ENCODE measurements at regions not wholly inside any gene's neighbourhood (a gene's known extent, or its start where the extent isn't known, plus 50 kb on each side); places are given as distances from the start of the nearest gene placed in this dataset.

DNA sequence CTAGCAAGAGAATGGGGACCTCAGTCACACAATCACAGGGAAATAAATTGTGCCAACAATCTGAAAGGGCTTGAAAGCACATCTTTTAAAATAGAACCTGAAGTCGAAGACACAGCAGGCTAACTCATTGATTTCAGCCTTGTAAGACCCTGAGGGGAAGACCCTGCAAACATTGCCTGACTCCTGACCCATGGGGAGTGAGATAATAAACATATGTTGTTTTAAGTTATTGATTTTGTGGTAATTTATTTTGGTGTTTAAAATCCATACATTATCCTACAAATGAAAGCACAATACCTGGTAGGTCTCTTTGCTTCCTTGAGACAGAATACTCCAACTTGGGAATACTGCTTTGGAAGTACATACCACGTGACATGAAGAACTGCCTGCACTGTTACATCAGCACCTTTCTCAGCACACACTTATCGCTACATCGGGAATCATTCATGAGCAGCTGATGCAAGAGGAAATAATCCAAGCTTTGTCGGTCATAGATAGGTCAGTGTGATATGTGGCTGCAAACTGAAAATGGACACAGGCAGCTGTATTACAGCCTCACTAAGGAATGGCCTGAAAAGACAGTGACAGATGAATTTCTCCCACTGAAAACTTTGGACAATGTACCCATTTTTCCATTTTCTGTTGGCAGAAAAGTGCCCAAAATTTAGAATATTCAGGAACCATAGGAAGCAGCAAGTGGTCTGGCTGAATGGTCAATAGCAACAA is 494.5 kb upstream of the MAP2 start:
- H2AFZ ChIP-seq (ENCODE audit: low read length), result no peak overlapping the region
- H2BK12ac ChIP-seq (ENCODE audit: low read depth, low read length), result no peak overlapping the region
- no peak overlapping the region for H3K23ac ChIP-seq (ENCODE audit: insufficient read length)
- no peak overlapping the region for H2AK5ac ChIP-seq (ENCODE audit: low read depth, low read length)
- no peaks in the 10 kb centered on the region for H3K27me3 ChIP-seq (replicated peaks in 1 of 4; ENCODE audit: control insufficient read depth in 3 of 4, extremely low read depth in 1 of 4, insufficient read depth in 3 of 4, low read length in 3 of 4)
- WGBS, 2 experiments (ENCODE audit: extremely low coverage in 1 of 2, insufficient coverage in 1 of 2, insufficient read length in 1 of 2, insufficient replicate concordance in 2 of 2, low coverage in 1 of 2, low lambda C conversion rate in 2 of 2, missing lambda C conversion rate in 1 of 2), result 94% methylated on average over 5 of the region's 5 CpGs; no CpG with 5 or more reads in 1 of the 2 experiments
- no peak overlapping the region for H3K4ac ChIP-seq (replicated peaks; ENCODE audit: insufficient read length, low read depth, low read length)
- no peaks in the 10 kb centered on the region for H3K36me3 ChIP-seq (ENCODE audit: control insufficient read depth in 2 of 4, insufficient read depth in 4 of 4, low read length in 3 of 4)
- H2BK120ac ChIP-seq (replicated peaks; ENCODE audit: low read depth, low read length), result no peak overlapping the region
- no peak overlapping the region for H3K18ac ChIP-seq (ENCODE audit: extremely low read depth, low read length)
- no peaks in the 10 kb centered on the region for H3K79me1 ChIP-seq (ENCODE audit: low read depth, low read length)
- no peak overlapping the region for H3K27ac ChIP-seq (ENCODE audit: low read depth, low read length)
- no peak overlapping the region for H2BK5ac ChIP-seq (ENCODE audit: low read depth, low read length)
- CTCF ChIA-PET (ENCODE audit: partially characterized antibody), result no interaction called here
- no peak overlapping the region for H3K4me3 ChIP-seq (ENCODE audit: extremely low read depth in 1 of 4, insufficient read depth in 2 of 4, low read depth in 3 of 4, low read length in 4 of 4)
- POLR2A ChIA-PET (ENCODE audit: partially characterized antibody), result no interaction called here
- no peaks in the 10 kb centered on the region for H3K79me2 ChIP-seq (ENCODE audit: control insufficient read depth in 1 of 2, insufficient read depth in 2 of 2, low read length in 2 of 2)
- H3K9ac ChIP-seq (replicated peaks in 1 of 4; ENCODE audit: extremely low read depth in 1 of 4, low read depth in 3 of 4, low read length in 3 of 4), result no peak overlapping the region
- DNase-seq (ENCODE audit: low read depth in 1 of 2, low spot score in 2 of 2), result no peak
- H3K4me1 ChIP-seq (replicated peaks in 1 of 4; ENCODE audit: control insufficient read depth in 3 of 4, insufficient read depth in 4 of 4, low read length in 3 of 4), result no peaks in the 10 kb centered on the region
- H3K14ac ChIP-seq (ENCODE audit: insufficient read length), result no peak overlapping the region
- no peak overlapping the region for H3K4me2 ChIP-seq (ENCODE audit: insufficient read depth in 1 of 2, low read depth in 2 of 2, low read length in 2 of 2)
- no peak overlapping the region for H4K8ac ChIP-seq (ENCODE audit: extremely low read depth, insufficient read depth, low read length)
- H2BK20ac ChIP-seq (ENCODE audit: low read length), result no peak overlapping the region
- H4K91ac ChIP-seq (replicated peaks; ENCODE audit: insufficient read length, low read length), result no peak overlapping the region
- FAIRE-seq, result no peak
- H4K20me1 ChIP-seq (replicated peaks in 1 of 2; ENCODE audit: control insufficient read depth in 1 of 2, insufficient read depth in 2 of 2, low read length in 2 of 2), result no peaks in the 10 kb centered on the region
- H3K56ac ChIP-seq (replicated peaks; ENCODE audit: insufficient read length, low read depth, low read length), result no peak overlapping the region
- no peak overlapping the region for H4K5ac ChIP-seq (ENCODE audit: insufficient read length, low read depth, low read length)
- H3K9me3 ChIP-seq (ENCODE audit: insufficient read depth in 2 of 2, low read depth in 1 of 2, low read length in 1 of 2), result no peaks in the 10 kb centered on the region
- no peak overlapping the region for H2BK15ac ChIP-seq (ENCODE audit: low read length)
- no peaks in the 10 kb centered on the region; the same call in 1 of the 2 replicates for H3K23me2 ChIP-seq (ENCODE audit: low read depth, low read length)
- TF ChIP-seq, protein P1, sequence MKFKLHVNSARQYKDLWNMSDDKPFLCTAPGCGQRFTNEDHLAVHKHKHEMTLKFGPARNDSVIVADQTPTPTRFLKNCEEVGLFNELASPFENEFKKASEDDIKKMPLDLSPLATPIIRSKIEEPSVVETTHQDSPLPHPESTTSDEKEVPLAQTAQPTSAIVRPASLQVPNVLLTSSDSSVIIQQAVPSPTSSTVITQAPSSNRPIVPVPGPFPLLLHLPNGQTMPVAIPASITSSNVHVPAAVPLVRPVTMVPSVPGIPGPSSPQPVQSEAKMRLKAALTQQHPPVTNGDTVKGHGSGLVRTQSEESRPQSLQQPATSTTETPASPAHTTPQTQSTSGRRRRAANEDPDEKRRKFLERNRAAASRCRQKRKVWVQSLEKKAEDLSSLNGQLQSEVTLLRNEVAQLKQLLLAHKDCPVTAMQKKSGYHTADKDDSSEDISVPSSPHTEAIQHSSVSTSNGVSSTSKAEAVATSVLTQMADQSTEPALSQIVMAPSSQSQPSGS (IDR thresholded peaks at IDR 0.05; ENCODE audit: low read length), result no peak
- TF ChIP-seq, protein P2, sequence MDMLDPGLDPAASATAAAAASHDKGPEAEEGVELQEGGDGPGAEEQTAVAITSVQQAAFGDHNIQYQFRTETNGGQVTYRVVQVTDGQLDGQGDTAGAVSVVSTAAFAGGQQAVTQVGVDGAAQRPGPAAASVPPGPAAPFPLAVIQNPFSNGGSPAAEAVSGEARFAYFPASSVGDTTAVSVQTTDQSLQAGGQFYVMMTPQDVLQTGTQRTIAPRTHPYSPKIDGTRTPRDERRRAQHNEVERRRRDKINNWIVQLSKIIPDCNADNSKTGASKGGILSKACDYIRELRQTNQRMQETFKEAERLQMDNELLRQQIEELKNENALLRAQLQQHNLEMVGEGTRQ (IDR thresholded peaks at IDR 0.05; ENCODE audit: low read length), result no peak
- no peak for TF ChIP-seq RFX5 (IDR thresholded peaks at IDR 0.05; ENCODE audit: borderline replicate concordance, low read depth, low read length)
- TF ChIP-seq RNF2 (IDR thresholded peaks at IDR 0.05; ENCODE audit: borderline replicate concordance, low read depth, low read length, missing control alignments, poor library complexity, severe bottlenecking), result no peak
- TF ChIP-seq FOSL1 (IDR thresholded peaks at IDR 0.05; ENCODE audit: insufficient read depth, low read depth, low read length), result no peak
- TF ChIP-seq, protein P3, sequence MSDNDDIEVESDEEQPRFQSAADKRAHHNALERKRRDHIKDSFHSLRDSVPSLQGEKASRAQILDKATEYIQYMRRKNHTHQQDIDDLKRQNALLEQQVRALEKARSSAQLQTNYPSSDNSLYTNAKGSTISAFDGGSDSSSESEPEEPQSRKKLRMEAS (IDR thresholded peaks at IDR 0.05), result no peak
- no peak for TF ChIP-seq SP1 (IDR thresholded peaks at IDR 0.05; ENCODE audit: low read depth, low read length)
- no peak for TF ChIP-seq CBX5 (IDR thresholded peaks at IDR 0.05; ENCODE audit: low read depth, low read length)
- no peak for TF ChIP-seq SIX5 (IDR thresholded peaks at IDR 0.05; ENCODE audit: low read depth, low read length)
- TF ChIP-seq TCF12 (IDR thresholded peaks at IDR 0.05; ENCODE audit: low read depth, low read length), result no peak
- TF ChIP-seq POLR2AphosphoS5 (IDR thresholded peaks at IDR 0.05; ENCODE audit: low read depth, low read length), result no peak
